ENCODE measurements at regions not wholly inside any gene's neighbourhood (a gene's known extent, or its start where the extent isn't known, plus 50 kb on each side); places are given as distances from the start of the nearest gene placed in this dataset.

DNA sequence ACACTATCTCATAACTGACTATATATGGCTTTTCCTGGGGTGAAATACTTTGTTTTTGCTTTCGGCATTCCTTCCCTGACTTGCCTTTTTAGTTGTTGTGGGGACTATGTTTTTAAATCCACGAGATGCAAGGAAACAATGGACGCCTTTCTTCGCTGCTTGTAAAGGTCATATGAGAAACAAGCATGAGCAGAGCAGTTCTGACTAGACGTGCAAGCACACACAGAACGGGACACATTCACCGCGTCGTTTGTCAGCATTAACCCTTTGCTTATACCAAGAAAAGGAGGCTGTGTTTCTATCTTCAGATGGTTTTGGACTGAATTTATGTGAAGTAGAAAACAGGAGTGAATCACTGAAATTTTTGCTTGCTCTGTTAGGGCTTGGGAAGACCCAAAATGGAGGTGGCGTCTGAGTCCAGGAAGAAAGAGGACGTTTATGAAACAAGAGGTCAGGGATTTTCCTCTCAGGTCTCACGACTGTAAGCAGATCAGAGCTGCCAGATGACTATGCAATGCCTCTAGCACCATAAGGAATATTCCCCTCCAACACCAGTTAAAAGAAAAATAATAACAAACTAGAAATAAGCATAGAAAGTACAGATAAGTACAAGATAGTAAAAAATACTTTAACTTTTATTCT lies 358.9 kb downstream of the DLEU7 start:
- Histone ChIP-seq H3K4ac (ENCODE audit: low read depth, low read length) (no peak overlapping the region), H3K36me3 (ENCODE audit: control insufficient read depth, insufficient read depth, low read length) (no peaks in the 10 kb centered on the region), H3K4me3 (ENCODE audit: insufficient read depth, low read depth, low read length) (no peak overlapping the region), H2AK9ac (replicated peaks; ENCODE audit: low read depth, low read length, poor library complexity) (no peak overlapping the region), H3K14ac (replicated peaks; ENCODE audit: low read depth, low read length) (no peak overlapping the region), H2BK15ac (ENCODE audit: low read depth, low read length) (no peak overlapping the region), H2BK20ac (ENCODE audit: low read depth, low read length) (no peak overlapping the region), H3K23ac (ENCODE audit: low read depth, low read length) (no peak overlapping the region), H3K56ac (ENCODE audit: extremely low read depth, insufficient read depth, low read length) (no peak overlapping the region), H3K79me1 (ENCODE audit: low read depth in 1 of 2, low read length in 2 of 2) (no peaks in the 10 kb centered on the region), H3K18ac (ENCODE audit: low read depth, low read length) (no peak overlapping the region), H4K8ac (ENCODE audit: low read depth in 2 of 2, low read length in 2 of 2) (no peak overlapping the region), H4K91ac (ENCODE audit: insufficient read depth, low read depth, low read length) (no peak overlapping the region), H2AFZ (replicated peaks; ENCODE audit: low read length, poor library complexity) (no peak overlapping the region), H3K9ac (ENCODE audit: low read depth, low read length) (no peak overlapping the region), H3K27me3 (ENCODE audit: control insufficient read depth, insufficient read depth, low read length) (no peaks in the 10 kb centered on the region; the same call in 1 of the 2 replicates), H3K27ac (ENCODE audit: insufficient read depth, low read length) (no peak overlapping the region), H2BK120ac (ENCODE audit: low read depth, low read length) (no peak overlapping the region), H4K5ac (ENCODE audit: low read depth, low read length) (no peak overlapping the region), H2BK5ac (ENCODE audit: low read depth, low read length, poor library complexity, severe bottlenecking) (no peak overlapping the region), H2AK5ac (ENCODE audit: low read depth, low read length) (no peak overlapping the region), H3K4me2 (ENCODE audit: low read depth, low read length) (no peak overlapping the region), H3K9me1 (ENCODE audit: insufficient read depth, low read length) (no peaks in the 10 kb centered on the region), H3K9me3 (ENCODE audit: control insufficient read depth, insufficient read depth, low read length) (no peaks in the 10 kb centered on the region), H4K20me1 (ENCODE audit: insufficient read depth, low read length) (no peaks in the 10 kb centered on the region), H3K4me1 (ENCODE audit: control insufficient read depth, insufficient read depth, low read length) (no peaks in the 10 kb centered on the region; the same call in 1 of the 2 replicates)
- dilution Hi-C loops (cut with HindIII; ENCODE audit: low sequenced_read_pairs, unreplicated experiment) (no loop called here), intact Hi-C loops (cut with micrococcal nuclease) (no loop called here), in situ Hi-C loops (cut with MboI; ENCODE audit: low sequenced_read_pairs) (no loop called here)
- TF ChIP-seq NFE2L2 (IDR thresholded peaks at IDR 0.05; ENCODE audit: low read depth, low read length) (no peak), FOS (IDR thresholded peaks at IDR 0.05; ENCODE audit: low read depth, low read length) (no peak), MAFK (IDR thresholded peaks at IDR 0.05; ENCODE audit: low read depth, low read length) (no peak), SMC3 (IDR thresholded peaks at IDR 0.05; ENCODE audit: low read depth, low read length) (no peak), BHLHE40 (IDR thresholded peaks at IDR 0.05; ENCODE audit: low read depth, low read length) (no peak), CHD1 (IDR thresholded peaks at IDR 0.05; ENCODE audit: low read depth, low read length) (no peak), RCOR1 (IDR thresholded peaks at IDR 0.05; ENCODE audit: insufficient replicate concordance, low read length) (no peak), POLR2A (IDR thresholded peaks at IDR 0.05; ENCODE audit: low read depth, low read length) (no peak), MAZ (IDR thresholded peaks at IDR 0.05; ENCODE audit: borderline replicate concordance, low read depth, low read length) (no peak), MXI1 (IDR thresholded peaks at IDR 0.05; ENCODE audit: borderline replicate concordance, low read depth, low read length) (no peak), RFX5 (IDR thresholded peaks at IDR 0.05; ENCODE audit: low read depth, low read length) (no peak), CEBPB (IDR thresholded peaks at IDR 0.05; ENCODE audit: low read depth, low read length) (no peak), RAD21 (IDR thresholded peaks at IDR 0.05; ENCODE audit: low read length) (no peak)
- TF ChIP-seq, protein P1, sequence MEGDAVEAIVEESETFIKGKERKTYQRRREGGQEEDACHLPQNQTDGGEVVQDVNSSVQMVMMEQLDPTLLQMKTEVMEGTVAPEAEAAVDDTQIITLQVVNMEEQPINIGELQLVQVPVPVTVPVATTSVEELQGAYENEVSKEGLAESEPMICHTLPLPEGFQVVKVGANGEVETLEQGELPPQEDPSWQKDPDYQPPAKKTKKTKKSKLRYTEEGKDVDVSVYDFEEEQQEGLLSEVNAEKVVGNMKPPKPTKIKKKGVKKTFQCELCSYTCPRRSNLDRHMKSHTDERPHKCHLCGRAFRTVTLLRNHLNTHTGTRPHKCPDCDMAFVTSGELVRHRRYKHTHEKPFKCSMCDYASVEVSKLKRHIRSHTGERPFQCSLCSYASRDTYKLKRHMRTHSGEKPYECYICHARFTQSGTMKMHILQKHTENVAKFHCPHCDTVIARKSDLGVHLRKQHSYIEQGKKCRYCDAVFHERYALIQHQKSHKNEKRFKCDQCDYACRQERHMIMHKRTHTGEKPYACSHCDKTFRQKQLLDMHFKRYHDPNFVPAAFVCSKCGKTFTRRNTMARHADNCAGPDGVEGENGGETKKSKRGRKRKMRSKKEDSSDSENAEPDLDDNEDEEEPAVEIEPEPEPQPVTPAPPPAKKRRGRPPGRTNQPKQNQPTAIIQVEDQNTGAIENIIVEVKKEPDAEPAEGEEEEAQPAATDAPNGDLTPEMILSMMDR (conservative IDR thresholded peaks at IDR 0.05; ENCODE audit: low read depth, low read length), result no peak
- TF ChIP-seq, protein P2, sequence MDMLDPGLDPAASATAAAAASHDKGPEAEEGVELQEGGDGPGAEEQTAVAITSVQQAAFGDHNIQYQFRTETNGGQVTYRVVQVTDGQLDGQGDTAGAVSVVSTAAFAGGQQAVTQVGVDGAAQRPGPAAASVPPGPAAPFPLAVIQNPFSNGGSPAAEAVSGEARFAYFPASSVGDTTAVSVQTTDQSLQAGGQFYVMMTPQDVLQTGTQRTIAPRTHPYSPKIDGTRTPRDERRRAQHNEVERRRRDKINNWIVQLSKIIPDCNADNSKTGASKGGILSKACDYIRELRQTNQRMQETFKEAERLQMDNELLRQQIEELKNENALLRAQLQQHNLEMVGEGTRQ (IDR thresholded peaks at IDR 0.05; ENCODE audit: low read depth, low read length), result no peak
- TF ChIP-seq, protein P3, sequence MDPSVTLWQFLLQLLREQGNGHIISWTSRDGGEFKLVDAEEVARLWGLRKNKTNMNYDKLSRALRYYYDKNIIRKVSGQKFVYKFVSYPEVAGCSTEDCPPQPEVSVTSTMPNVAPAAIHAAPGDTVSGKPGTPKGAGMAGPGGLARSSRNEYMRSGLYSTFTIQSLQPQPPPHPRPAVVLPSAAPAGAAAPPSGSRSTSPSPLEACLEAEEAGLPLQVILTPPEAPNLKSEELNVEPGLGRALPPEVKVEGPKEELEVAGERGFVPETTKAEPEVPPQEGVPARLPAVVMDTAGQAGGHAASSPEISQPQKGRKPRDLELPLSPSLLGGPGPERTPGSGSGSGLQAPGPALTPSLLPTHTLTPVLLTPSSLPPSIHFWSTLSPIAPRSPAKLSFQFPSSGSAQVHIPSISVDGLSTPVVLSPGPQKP (IDR thresholded peaks at IDR 0.05; ENCODE audit: borderline replicate concordance, low read depth, low read length), result no peak
- ChIA-PET CTCF (no interaction called here), POLR2A (ENCODE audit: unreplicated experiment) (no interaction called here)
- ATAC-seq (ENCODE audit: low read depth) (no peak), DNase-seq (no peak)
- WGBS, 2 experiments (ENCODE audit: extremely low coverage in 2 of 2, insufficient read length in 1 of 2), result no CpG with 5 or more reads among the region's 12 CpGs
- no TSS peak for BruUV-seq (replicated peaks)
